ENCODE measurements at regions not wholly inside any gene's neighbourhood (a gene's known extent, or its start where the extent isn't known, plus 50 kb on each side); places are given as distances from the start of the nearest gene placed in this dataset.

GRCh38 chr12:58117201-58117600, 175.8 kb downstream of the ATP23 start:
- TF ChIP-seq CTCF (conservative IDR thresholded peaks at IDR 0.05), result no peak
- TF ChIP-seq ZFX (IDR thresholded peaks at IDR 0.05), result no peak

All from C4-2B (cell line).